Neuronal stem cell (in vitro differentiated cells): ENCODE measurements at regions not wholly inside any gene's neighbourhood (a gene's known extent, or its start where the extent isn't known, plus 50 kb on each side); places are given as distances from the start of the nearest gene placed in this dataset.

ENCODE experiments used
- DNase-seq: peaks from one replicate; pipeline ENCODE4 v3.0.0-alpha.2; 2013; ENCODE audit warnings: low spot score
- H2AFZ ChIP-seq: one replicate; pipeline ENCODE4 v1.6.1; 2013; ENCODE audit warnings: mild to moderate bottlenecking, low read length, inconsistent platforms
- H2AK5ac ChIP-seq: 2 replicates; pipeline ENCODE4 v1.6.1; 2013; ENCODE audit warnings: low read depth, mild to moderate bottlenecking, inconsistent platforms, low read length, moderate library complexity, mixed read lengths
- H2BK120ac ChIP-seq: 2 replicates; pipeline ENCODE4 v1.6.1; 2013; ENCODE audit warnings: low read depth, mild to moderate bottlenecking, inconsistent platforms, low read length, moderate library complexity, mixed read lengths
- H2BK12ac ChIP-seq: one replicate; pipeline ENCODE4 v1.6.1; 2013; ENCODE audit warnings: low read length, inconsistent platforms
- H2BK15ac ChIP-seq: 2 replicates; pipeline ENCODE4 v1.6.1; 2013; ENCODE audit warnings: mild to moderate bottlenecking, low read length, inconsistent platforms, mixed read lengths
- H2BK5ac ChIP-seq: one replicate; pipeline ENCODE4 v1.6.1; 2013; ENCODE audit warnings: inconsistent platforms, mild to moderate bottlenecking, low read length, moderate library complexity
- H3K14ac ChIP-seq: one replicate; pipeline ENCODE4 v1.6.1; 2013; ENCODE audit warnings: low read length, inconsistent platforms
- H3K18ac ChIP-seq: 2 replicates; pipeline ENCODE4 v1.6.1; 2013; ENCODE audit warnings: low read length, inconsistent platforms
- H3K23ac ChIP-seq: 2 replicates; pipeline ENCODE4 v1.6.1; 2013; ENCODE audit warnings: low read depth, mild to moderate bottlenecking, mixed read lengths, low read length, inconsistent platforms; ENCODE audit not compliant: poor library complexity
- H3K27ac ChIP-seq: replicated peaks from 3 replicates; pipeline ENCODE4 v1.5.1; 2013; ENCODE audit warnings: low read length, inconsistent platforms
- H3K27me3 ChIP-seq, 3 experiments: 2 replicates each; pipeline ENCODE4 v1.6.1; 2013; ENCODE audit warnings: low read length in 3 of 3, mild to moderate bottlenecking in 2 of 3, inconsistent platforms in 1 of 3, low read depth in 1 of 3, mixed read lengths in 1 of 3, moderate library complexity in 1 of 3; ENCODE audit not compliant: control insufficient read depth in 3 of 3, insufficient read depth in 3 of 3
- H3K36me3 ChIP-seq, 2 donors: replicated peaks in 1 of 2; 2 replicates each; pipeline ENCODE4 v1.6.1; 2013; ENCODE audit warnings: low read length in 2 of 2; ENCODE audit not compliant: control insufficient read depth in 2 of 2, insufficient read depth in 2 of 2
- H3K4ac ChIP-seq: 2 replicates; pipeline ENCODE4 v1.6.1; 2013; ENCODE audit warnings: inconsistent platforms, mild to moderate bottlenecking, low read length, moderate library complexity
- H3K4me1 ChIP-seq, 2 donors: 1 replicate in 1 of 2; 2 replicates in 1 of 2; pipeline ENCODE4 v1.6.1; 2013; ENCODE audit warnings: low read length in 2 of 2, low read depth in 1 of 2; ENCODE audit not compliant: control insufficient read depth in 2 of 2, insufficient read depth in 1 of 2
- H3K4me2 ChIP-seq: one replicate; pipeline ENCODE4 v1.6.1; 2013; ENCODE audit warnings: mild to moderate bottlenecking, low read length, inconsistent platforms; ENCODE audit not compliant: insufficient read depth, poor library complexity, severe bottlenecking
- H3K4me3 ChIP-seq, 2 donors: 2 replicates each; pipeline ENCODE4 v1.5.1; 2013; ENCODE audit warnings: low read length in 2 of 2, mild to moderate bottlenecking in 2 of 2, inconsistent platforms in 1 of 2, moderate library complexity in 1 of 2
- H3K79me1 ChIP-seq: one replicate; pipeline ENCODE4 v1.6.1; 2013; ENCODE audit warnings: low read depth, mild to moderate bottlenecking, inconsistent platforms, low read length, moderate library complexity
- H3K9ac ChIP-seq: one replicate; pipeline ENCODE4 v1.6.1; 2013; ENCODE audit warnings: mild to moderate bottlenecking, low read depth, low read length, inconsistent platforms; ENCODE audit not compliant: poor library complexity
- H3K9me3 ChIP-seq, 2 donors: replicated peaks in 1 of 2; 2 replicates each; pipeline versions ENCODE3 to v1.6.1; 2013; ENCODE audit warnings: low read length in 2 of 2, mild to moderate bottlenecking in 2 of 2, inconsistent platforms in 1 of 2, low read depth in 1 of 2, mixed read lengths in 1 of 2, moderate library complexity in 1 of 2; ENCODE audit not compliant: control insufficient read depth in 2 of 2, insufficient read depth in 1 of 2
- H4K8ac ChIP-seq: one replicate; pipeline ENCODE4 v1.6.1; 2013; ENCODE audit warnings: low read depth, mild to moderate bottlenecking, inconsistent platforms, low read length, moderate library complexity
- H4K91ac ChIP-seq: one replicate; pipeline ENCODE4 v1.6.1; 2013; ENCODE audit warnings: low read length, low read depth, mild to moderate bottlenecking, inconsistent platforms; ENCODE audit not compliant: poor library complexity
- WGBS, 2 donors: extraction: QIAGEN DNeasy Blood & Tissue Kit; methylation state at CpG; one replicate each; pipeline ENCODE4 v1.1.7; 2013; ENCODE audit warnings: missing lambda C conversion rate in 2 of 2, mixed read lengths in 1 of 2; ENCODE audit not compliant: insufficient read length in 2 of 2, insufficient replicate concordance in 1 of 2; ENCODE audit errors: extremely low coverage in 2 of 2; 5-methylcytosine and 5-hydroxymethylcytosine counted together

DNA sequence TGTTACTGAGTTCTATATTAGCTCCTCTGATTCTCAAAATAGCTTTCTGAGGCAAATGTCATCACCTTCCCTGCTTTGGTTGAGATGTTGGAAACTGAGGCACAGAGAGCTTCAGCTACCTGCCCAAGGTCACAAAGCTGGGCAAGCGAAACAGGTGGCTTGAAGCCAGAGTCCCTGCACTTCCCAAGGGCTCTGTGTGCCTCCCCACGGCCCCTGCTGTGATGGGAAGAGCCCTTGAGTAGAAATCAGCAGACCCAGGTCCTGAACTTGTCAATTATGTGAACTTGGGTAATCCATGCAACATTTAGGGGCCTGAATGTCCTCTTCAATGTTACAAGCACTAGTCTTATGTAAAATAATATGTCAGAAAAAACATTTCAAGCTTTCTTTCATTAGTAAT, 327.3 kb upstream of the PODXL start:
- no peaks in the 10 kb centered on the region for H3K79me1 ChIP-seq
- H2AFZ ChIP-seq = no peak overlapping the region
- no peak overlapping the region for H2BK5ac ChIP-seq
- no peak overlapping the region for H4K91ac ChIP-seq
- no peak overlapping the region for H2BK120ac ChIP-seq
- no peak overlapping the region for H3K18ac ChIP-seq
- no peak overlapping the region for H3K27ac ChIP-seq
- no peaks in the 10 kb centered on the region for H3K27me3 ChIP-seq
- no peaks in the 10 kb centered on the region for H3K36me3 ChIP-seq
- DNase-seq = no peak
- no peak overlapping the region for H3K4ac ChIP-seq
- H3K9me3 ChIP-seq = peaks cover 0 to 8% of the 10 kb centered on the region in 2 donors
- H3K4me3 ChIP-seq = no peak overlapping the region
- H3K9ac ChIP-seq = no peak overlapping the region
- peaks cover 0 to 6% of the 10 kb centered on the region in 2 donors for H3K4me1 ChIP-seq
- H4K8ac ChIP-seq = no peak overlapping the region
- H3K23ac ChIP-seq = no peak overlapping the region
- no peak overlapping the region for H3K4me2 ChIP-seq
- no peak overlapping the region for H2AK5ac ChIP-seq
- no peak overlapping the region for H2BK12ac ChIP-seq
- no peak overlapping the region for H3K14ac ChIP-seq
- no peak overlapping the region for H2BK15ac ChIP-seq
- no CpG with 5 or more reads among the region's 2 CpGs for WGBS, 2 donors

DNA sequence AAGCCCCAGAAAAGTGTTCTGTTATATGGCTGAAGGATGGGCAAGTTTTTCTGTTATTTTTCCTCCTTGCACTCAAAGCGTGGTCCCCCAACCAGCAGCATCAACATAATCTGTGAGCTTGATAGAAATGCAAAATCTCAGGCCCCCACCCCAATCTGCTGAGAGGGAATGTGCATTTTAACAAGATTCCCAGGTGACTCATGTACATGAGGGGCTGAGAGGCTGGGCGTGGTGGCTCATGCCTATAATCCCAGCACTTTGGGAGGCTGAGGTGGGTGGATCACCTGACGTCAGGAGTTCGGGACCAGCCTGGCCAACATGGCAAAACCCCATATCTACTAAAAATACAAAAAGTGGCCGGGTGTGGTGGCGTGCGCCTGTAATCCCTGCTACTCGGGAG, 326.8 kb upstream of the PODXL start:
- no peak overlapping the region for H4K91ac ChIP-seq
- H3K4me2 ChIP-seq = no peak overlapping the region
- peaks cover 0 to 8% of the 10 kb centered on the region in 2 donors for H3K9me3 ChIP-seq
- no peak overlapping the region for H3K4me3 ChIP-seq
- H3K14ac ChIP-seq = no peak overlapping the region
- no peak overlapping the region for H2BK15ac ChIP-seq
- no peak overlapping the region for H2BK5ac ChIP-seq
- H3K79me1 ChIP-seq = no peaks in the 10 kb centered on the region
- no CpG with 5 or more reads among the region's 8 CpGs for WGBS, 2 donors
- no peak overlapping the region for H4K8ac ChIP-seq
- peaks cover 0 to 6% of the 10 kb centered on the region in 2 donors for H3K4me1 ChIP-seq
- no peak overlapping the region for H3K18ac ChIP-seq
- H3K27ac ChIP-seq = no peak overlapping the region
- no peak overlapping the region for H2BK120ac ChIP-seq
- no peak overlapping the region for H2BK12ac ChIP-seq
- H3K4ac ChIP-seq = no peak overlapping the region
- DNase-seq = no peak
- no peak overlapping the region for H3K9ac ChIP-seq
- H3K23ac ChIP-seq = no peak overlapping the region
- no peaks in the 10 kb centered on the region for H3K36me3 ChIP-seq
- no peaks in the 10 kb centered on the region for H3K27me3 ChIP-seq
- H2AFZ ChIP-seq = no peak overlapping the region
- H2AK5ac ChIP-seq = no peak overlapping the region

DNA sequence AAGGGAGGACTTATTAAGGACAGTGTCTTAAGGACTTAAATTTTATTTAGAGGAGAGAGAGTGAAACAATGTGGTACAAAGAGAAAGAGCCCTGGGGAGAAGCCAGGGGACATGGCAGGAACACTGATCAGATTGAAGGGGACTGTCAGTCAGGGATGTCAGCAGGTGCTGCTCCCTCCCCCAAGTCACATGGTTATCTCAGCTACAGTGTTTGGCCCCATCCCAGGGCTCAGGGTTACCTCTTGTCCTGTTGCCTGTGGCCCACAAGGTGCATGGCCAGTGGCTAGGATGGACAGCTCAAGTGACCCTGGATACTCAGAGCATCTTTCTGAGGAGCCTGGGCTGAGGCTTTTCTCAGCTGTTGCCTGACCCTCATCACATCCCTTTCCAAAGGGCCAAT, 325.9 kb upstream of the PODXL start:
- Histone ChIP-seq H2BK15ac (no peak overlapping the region), H3K27ac (no peak overlapping the region), H3K27me3 (no peaks in the 10 kb centered on the region), H3K36me3 (peaks cover 0 to 2% of the 10 kb centered on the region in 2 donors), H3K18ac (no peak overlapping the region), H2BK5ac (no peak overlapping the region), H3K4ac (no peak overlapping the region), H4K8ac (no peak overlapping the region), H3K9ac (no peak overlapping the region), H3K79me1 (no peaks in the 10 kb centered on the region), H3K4me1 (peaks cover 0 to 6% of the 10 kb centered on the region in 2 donors), H2BK12ac (no peak overlapping the region), H2AK5ac (no peak overlapping the region), H2AFZ (no peak overlapping the region), H3K4me2 (no peak overlapping the region), H3K23ac (no peak overlapping the region), H3K14ac (no peak overlapping the region), H2BK120ac (no peak overlapping the region), H3K9me3 (peaks cover 0 to 8% of the 10 kb centered on the region in 2 donors), H3K4me3 (no peak overlapping the region), H4K91ac (no peak overlapping the region)
- no peak for DNase-seq

DNA sequence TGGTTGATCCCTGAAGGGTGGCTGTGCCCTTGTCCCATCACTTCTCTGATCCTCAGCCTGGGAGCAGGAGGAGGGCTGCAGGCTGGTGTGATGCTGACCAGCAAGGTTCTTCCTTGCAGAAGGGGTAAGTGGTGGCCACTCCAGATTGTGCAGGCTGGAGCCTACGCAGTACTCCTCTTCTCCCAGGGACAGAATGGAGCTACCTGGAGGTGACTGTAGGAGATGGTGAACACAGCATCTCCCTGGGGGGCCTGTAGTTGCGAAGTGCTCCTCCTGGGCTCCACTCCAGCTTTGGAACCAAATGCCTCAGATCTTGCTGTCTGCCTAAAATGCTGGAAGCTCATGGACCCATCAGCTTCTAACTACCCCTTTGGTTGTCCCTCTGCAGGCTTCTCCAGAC, 323.6 kb upstream of the PODXL start:
- H3K36me3 ChIP-seq = peaks cover 0 to 2% of the 10 kb centered on the region in 2 donors
- WGBS, 2 donors = no CpG with 5 or more reads among the region's 2 CpGs
- H2BK15ac ChIP-seq = no peak overlapping the region
- no peak overlapping the region for H2BK12ac ChIP-seq
- no peak overlapping the region for H3K9ac ChIP-seq
- H4K8ac ChIP-seq = no peak overlapping the region
- H2AFZ ChIP-seq = no peak overlapping the region
- peak overlapping the region in 1 of 2 donors; percentile 43 for H3K4me3 ChIP-seq
- no peak overlapping the region for H3K18ac ChIP-seq
- H3K23ac ChIP-seq = no peak overlapping the region
- H2BK5ac ChIP-seq = peak overlapping the region; percentile 39
- H3K4me1 ChIP-seq = peaks cover 0 to 8% of the 10 kb centered on the region in 2 donors
- peak overlapping the region; percentile 11 for H2AK5ac ChIP-seq
- H3K14ac ChIP-seq = no peak overlapping the region
- no peak overlapping the region for H2BK120ac ChIP-seq
- H4K91ac ChIP-seq = no peak overlapping the region
- no peaks in the 10 kb centered on the region for H3K79me1 ChIP-seq
- peaks cover 0 to 6% of the 10 kb centered on the region in 2 donors for H3K9me3 ChIP-seq
- DNase-seq = no peak
- H3K4ac ChIP-seq = no peak overlapping the region
- no peak overlapping the region for H3K27ac ChIP-seq
- no peak overlapping the region for H3K4me2 ChIP-seq
- no peaks in the 10 kb centered on the region for H3K27me3 ChIP-seq
